HFFc6 (cell line): ENCODE measurements at regions not wholly inside any gene's neighbourhood (a gene's known extent, or its start where the extent isn't known, plus 50 kb on each side); places are given as distances from the start of the nearest gene placed in this dataset.
A peak's percentile ranks its signal among the peaks of the same experiment; 100 is the strongest.

Experiments used
- DNase-seq: peaks from one replicate; pipeline ENCODE4 v3.0.0-alpha.2; 2018
- H3K27ac Mint-ChIP-seq: 2 replicates; pipeline ENCODE4 v1.8.0; 2020; ENCODE audit warnings: mild to moderate bottlenecking, mixed read lengths
- H3K27me3 Mint-ChIP-seq: 2 replicates; pipeline ENCODE4 v1.8.0; 2021; ENCODE audit warnings: mild to moderate bottlenecking, moderate library complexity, mixed read lengths; ENCODE audit not compliant: insufficient read depth
- H3K36me3 Mint-ChIP-seq: 2 replicates; pipeline ENCODE4 v1.8.0; 2021; ENCODE audit warnings: low read depth, mixed read lengths
- H3K4me1 Mint-ChIP-seq: 2 replicates; pipeline ENCODE4 v1.8.0; 2020; ENCODE audit warnings: low read depth, mixed read lengths
- H3K4me3 Mint-ChIP-seq: 2 replicates; pipeline ENCODE4 v1.8.0; 2020; ENCODE audit warnings: mild to moderate bottlenecking, moderate library complexity, mixed read lengths
- H3K9me3 Mint-ChIP-seq: 2 replicates; pipeline ENCODE4 v1.8.0; 2020; ENCODE audit warnings: mild to moderate bottlenecking, mixed read lengths
- TF ChIP-seq, protein P1 (sequence below): fragments of 200-600 bp; sonication (generic); IDR thresholded peaks from 2 replicates; pipeline ENCODE4 v1.5.0; 2021; ENCODE audit warnings: antibody characterized with exemption, mild to moderate bottlenecking

DNA sequence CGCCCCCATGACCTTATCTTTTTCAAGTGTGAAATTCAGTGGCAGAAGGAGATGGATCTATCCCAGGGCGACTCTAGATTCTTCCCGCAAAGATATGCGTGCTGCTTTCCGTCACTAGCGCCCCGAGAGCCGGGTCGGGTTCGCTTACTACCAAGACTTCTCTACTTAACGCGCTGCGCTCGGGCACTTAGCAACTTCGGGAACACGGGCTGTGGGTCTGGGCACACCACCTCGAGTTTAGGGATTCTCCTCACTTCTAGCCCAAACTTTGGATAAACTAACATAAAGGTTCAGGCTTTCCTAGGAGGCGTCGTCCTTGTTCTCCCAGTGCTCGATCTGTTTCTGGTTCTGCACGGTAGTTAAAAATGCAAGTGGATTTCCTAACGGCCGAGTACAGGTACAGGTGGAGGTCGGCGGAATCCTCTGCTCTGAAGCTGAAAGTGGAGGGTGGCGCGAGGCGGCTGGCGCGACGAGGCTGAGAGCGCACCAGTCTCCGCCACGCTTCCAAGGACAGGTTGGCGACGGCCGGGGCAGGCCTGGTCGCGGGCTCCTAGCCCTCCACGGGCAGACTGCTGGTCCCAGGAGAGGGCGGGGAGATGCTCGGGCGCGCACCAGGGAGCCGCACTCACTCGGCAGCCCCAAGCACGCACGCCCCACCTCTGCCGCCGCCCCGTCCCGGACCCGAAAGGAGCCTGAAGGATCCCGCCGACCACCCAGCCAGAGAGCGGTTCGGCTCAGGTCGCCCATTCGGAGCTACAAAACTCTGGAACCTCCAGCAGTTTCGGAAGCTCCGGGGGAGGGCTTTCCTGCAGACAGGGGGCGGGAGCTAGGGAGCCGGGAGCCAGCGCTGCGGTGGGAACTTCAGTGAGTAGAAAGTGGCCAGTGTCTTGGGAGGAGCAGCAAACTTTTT lies 100.8 kb upstream of the TENM3 start:
- H3K9me3 Mint-ChIP-seq = no peaks in the 10 kb centered on the region
- TF ChIP-seq, protein P1, sequence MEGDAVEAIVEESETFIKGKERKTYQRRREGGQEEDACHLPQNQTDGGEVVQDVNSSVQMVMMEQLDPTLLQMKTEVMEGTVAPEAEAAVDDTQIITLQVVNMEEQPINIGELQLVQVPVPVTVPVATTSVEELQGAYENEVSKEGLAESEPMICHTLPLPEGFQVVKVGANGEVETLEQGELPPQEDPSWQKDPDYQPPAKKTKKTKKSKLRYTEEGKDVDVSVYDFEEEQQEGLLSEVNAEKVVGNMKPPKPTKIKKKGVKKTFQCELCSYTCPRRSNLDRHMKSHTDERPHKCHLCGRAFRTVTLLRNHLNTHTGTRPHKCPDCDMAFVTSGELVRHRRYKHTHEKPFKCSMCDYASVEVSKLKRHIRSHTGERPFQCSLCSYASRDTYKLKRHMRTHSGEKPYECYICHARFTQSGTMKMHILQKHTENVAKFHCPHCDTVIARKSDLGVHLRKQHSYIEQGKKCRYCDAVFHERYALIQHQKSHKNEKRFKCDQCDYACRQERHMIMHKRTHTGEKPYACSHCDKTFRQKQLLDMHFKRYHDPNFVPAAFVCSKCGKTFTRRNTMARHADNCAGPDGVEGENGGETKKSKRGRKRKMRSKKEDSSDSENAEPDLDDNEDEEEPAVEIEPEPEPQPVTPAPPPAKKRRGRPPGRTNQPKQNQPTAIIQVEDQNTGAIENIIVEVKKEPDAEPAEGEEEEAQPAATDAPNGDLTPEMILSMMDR = peak; percentile 55
- peak overlapping the region; percentile 95 for H3K4me3 Mint-ChIP-seq
- no peaks in the 10 kb centered on the region; the same call in 1 of the 2 replicates for H3K27me3 Mint-ChIP-seq
- peaks cover 31% of the 10 kb centered on the region for H3K4me1 Mint-ChIP-seq
- H3K36me3 Mint-ChIP-seq = peaks cover 4% of the 10 kb centered on the region; the same call in 1 of the 2 replicates
- DNase-seq = peak; percentile 35
- H3K27ac Mint-ChIP-seq = peak overlapping the region; percentile 87

DNA sequence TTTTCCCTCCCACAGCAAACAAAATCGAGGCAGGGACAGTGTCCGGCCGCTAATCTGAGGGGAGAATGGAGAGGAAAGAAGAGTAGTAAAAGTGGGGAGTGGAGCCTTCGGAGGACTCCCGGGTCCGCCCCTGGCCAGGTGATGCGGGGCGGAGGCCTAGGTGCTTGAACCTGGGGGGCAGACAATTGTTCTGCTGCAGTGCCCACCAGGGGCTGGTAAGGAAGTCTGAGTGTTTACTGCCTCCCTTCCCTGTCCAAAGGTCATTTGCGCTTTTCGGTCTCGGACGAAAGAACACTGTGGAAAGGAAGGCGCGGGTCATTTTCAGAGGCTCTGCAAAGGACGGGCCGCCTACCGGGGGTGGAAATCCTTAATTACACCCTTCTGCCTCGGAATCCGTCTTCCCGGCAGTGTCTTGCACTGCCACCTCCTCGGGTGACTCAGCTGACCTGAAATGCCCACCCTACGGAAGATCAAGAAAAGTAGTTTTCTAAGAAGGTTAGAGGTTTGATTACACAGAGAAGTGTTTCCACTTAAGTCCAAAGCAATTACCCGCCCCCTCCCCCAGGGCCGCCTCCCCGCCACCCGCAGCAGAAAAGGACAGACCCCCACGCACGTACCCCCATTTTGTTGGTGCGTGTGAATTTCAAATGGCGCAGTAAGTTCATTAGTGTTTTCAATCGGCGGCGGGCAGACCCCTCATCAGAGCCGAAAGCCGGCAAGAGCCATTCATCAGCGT lies 99.9 kb upstream of the TENM3 start:
- Mint-ChIP-seq H3K27me3 (no peaks in the 10 kb centered on the region; the same call in 1 of the 2 replicates), H3K9me3 (no peaks in the 10 kb centered on the region), H3K4me1 (peaks cover 38% of the 10 kb centered on the region), H3K36me3 (peaks cover 4% of the 10 kb centered on the region; the same call in 1 of the 2 replicates), H3K27ac (peak overlapping the region; percentile 87), H3K4me3 (peak overlapping the region; percentile 95)
- TF ChIP-seq, protein P1 = peak; percentile 23; the same call in 1 of the 2 replicates
- peak; percentile 20 for DNase-seq

DNA sequence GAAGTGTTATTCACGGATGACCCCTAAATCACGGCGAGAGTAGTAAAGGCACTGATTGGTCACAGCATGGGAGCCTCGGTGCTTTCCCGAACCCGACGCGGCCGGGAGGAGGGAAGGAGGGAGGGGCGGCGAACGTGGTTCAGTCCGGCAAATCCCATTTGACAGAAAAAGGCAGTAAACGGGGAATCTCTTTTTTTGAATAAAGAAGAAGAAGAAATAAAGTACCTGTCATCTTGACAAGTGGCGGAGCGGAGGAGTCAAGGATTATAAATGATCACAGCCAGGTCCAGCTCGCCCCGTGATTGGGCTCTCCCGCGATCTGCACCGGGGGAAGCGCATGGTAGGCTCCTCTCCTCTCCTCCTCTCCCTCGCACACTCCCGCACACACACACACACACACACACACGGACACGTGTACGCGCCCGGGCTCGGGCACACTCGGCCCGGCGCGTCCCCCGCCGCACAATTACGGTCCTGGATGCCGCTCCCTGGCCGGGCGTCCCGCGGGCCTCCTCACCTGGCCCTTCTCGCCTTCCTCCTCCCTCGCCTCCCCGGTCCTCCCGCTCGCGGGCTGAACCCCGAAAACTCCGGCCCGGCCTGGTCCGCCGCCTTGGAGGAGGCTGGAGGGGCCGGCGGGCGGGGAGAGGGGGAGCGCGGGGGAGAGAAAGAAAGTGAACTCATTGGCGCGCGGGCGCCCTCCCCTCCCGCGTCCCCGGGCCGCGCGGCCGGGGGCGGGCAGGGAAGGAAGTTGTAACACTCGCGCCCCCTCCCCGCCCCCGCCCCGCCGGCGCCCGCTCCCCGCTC lies 99.2 kb upstream of the TENM3 start:
- H3K27ac Mint-ChIP-seq = peak overlapping the region; percentile 87
- no peaks in the 10 kb centered on the region; the same call in 1 of the 2 replicates for H3K27me3 Mint-ChIP-seq
- peaks cover 4% of the 10 kb centered on the region; the same call in 1 of the 2 replicates for H3K36me3 Mint-ChIP-seq
- no peaks in the 10 kb centered on the region for H3K9me3 Mint-ChIP-seq
- peaks cover 44% of the 10 kb centered on the region for H3K4me1 Mint-ChIP-seq
- peak; percentile 76 for DNase-seq
- H3K4me3 Mint-ChIP-seq = peak overlapping the region; percentile 95
- TF ChIP-seq, protein P1 = no peak

DNA sequence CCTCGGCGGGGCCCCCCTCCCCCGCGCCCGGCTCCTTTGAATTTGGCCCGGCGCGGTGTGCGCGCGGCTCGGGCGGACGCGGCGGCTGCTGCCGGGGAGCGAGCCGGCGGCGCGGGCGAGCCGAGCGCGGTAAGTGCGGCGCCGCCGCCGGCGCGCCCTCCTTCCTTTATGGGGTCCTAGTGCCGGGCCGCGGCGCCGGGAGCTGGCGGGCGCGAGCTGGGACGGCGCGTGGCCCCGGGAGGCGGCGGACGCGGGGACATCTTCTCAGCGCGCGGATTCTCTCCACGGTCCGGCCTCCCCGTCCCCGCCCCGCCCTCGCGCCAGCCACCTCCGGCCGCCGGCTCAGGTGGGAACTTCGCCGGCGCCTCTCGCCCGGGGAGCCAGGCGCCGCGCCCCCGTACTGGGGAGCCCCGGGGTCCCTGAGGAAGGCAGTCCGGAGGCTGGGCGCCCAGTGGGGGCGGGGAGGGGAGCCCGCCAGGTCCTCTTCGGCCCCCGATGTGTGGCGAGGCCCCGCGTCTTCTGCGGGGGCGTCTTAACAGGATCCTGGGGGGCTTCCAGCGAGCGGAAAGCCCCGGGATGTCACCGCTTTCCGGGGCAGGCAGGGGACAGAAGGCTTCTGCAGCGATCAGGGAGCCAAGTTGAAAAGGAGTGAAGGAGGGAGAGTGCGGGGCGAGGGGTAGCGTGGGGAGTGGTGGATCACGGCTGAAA lies 98.4 kb upstream of the TENM3 start:
- no peaks in the 10 kb centered on the region for H3K9me3 Mint-ChIP-seq
- peak overlapping the region; percentile 97 for H3K4me3 Mint-ChIP-seq
- H3K27me3 Mint-ChIP-seq = no peaks in the 10 kb centered on the region; the same call in 1 of the 2 replicates
- TF ChIP-seq, protein P1 = no peak
- H3K4me1 Mint-ChIP-seq = peaks cover 52% of the 10 kb centered on the region
- no peak for DNase-seq
- H3K27ac Mint-ChIP-seq = peak overlapping the region; percentile 93
- peaks cover 4% of the 10 kb centered on the region; the same call in 1 of the 2 replicates for H3K36me3 Mint-ChIP-seq
